ENCODE measurements at regions not wholly inside any gene's neighbourhood (a gene's known extent, or its start where the extent isn't known, plus 50 kb on each side); places are given as distances from the start of the nearest gene placed in this dataset.

DNA sequence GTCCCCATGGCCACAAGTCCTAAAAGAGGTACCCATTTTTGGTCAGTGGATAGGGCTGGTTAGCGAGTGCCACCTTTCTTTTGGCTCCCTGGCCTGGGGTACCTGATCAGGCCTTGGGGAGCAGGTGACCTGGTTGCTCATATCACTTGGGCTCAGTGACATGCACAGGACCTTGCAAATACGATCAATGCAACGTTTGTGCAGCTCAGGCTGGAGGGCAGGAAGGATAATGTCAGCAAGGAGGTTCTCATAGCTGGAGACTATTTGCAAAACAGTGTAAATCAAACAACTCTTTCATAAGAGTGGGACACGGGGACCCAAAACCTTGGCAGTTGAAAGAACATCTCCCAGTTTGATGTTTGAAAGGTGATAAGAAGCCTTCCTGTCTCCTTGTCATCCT, 127.4 kb upstream of the CADM1 start:
- TF ChIP-seq ZFX (IDR thresholded peaks at IDR 0.05; ENCODE audit: borderline replicate concordance): no peak
- TF ChIP-seq, protein P1, sequence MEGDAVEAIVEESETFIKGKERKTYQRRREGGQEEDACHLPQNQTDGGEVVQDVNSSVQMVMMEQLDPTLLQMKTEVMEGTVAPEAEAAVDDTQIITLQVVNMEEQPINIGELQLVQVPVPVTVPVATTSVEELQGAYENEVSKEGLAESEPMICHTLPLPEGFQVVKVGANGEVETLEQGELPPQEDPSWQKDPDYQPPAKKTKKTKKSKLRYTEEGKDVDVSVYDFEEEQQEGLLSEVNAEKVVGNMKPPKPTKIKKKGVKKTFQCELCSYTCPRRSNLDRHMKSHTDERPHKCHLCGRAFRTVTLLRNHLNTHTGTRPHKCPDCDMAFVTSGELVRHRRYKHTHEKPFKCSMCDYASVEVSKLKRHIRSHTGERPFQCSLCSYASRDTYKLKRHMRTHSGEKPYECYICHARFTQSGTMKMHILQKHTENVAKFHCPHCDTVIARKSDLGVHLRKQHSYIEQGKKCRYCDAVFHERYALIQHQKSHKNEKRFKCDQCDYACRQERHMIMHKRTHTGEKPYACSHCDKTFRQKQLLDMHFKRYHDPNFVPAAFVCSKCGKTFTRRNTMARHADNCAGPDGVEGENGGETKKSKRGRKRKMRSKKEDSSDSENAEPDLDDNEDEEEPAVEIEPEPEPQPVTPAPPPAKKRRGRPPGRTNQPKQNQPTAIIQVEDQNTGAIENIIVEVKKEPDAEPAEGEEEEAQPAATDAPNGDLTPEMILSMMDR (IDR thresholded peaks at IDR 0.05): no peak

DNA sequence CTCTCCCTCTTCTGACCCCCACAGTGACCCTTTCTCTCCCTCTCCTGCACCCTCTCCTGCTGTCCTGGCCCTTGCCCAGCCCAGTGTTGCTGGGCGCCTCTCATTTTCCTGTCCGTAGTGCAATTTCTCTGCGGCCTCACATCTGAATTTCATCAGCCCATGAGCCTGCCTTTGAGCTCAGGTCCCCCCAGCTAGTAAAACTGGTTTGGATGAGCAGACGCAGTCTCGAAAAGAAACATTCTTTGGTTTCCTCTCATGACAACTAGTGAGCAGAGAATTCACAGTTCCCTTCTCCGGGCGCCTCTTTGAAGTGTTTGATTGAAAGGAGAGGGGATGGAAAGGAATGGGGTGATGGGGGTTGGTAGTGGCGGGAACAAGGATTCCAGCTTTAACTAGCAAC, 126.0 kb upstream of the CADM1 start:
- TF ChIP-seq, protein P1 (IDR thresholded peaks at IDR 0.05): no peak
- H3K27ac ChIP-seq: no peak overlapping the region

More for the DNA sequence above, 127.4 kb upstream of the CADM1 start:
- no peak overlapping the region for H3K27ac ChIP-seq

DNA sequence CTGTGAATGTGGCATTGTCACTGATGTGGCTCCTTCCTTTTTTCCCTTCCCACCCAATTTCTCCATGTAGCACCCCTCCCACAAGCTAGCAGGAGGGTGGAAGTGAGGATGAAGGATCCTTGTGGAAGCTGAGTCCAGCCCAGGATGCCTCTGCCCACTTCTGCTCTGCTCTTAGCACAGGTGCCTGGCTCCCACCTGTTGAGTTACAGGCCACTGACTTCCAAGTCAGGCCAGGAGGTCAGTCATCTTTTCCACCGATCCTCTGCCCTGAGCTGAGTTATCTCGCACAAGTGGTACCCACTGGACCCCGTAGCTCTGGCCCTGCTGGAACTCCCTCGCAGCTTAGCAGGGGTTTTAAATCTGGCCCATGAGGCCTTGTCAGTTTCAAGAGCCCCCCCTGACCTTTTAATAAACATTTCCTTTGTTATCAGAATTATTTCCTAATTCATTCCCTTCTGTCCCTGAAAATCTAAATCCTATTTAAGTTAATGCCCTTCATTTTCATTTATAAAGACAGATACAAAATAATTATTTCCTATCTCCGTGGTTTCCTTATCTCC, 125.3 kb upstream of the CADM1 start:
- TF ChIP-seq ZFX (IDR thresholded peaks at IDR 0.05; ENCODE audit: borderline replicate concordance): no peak
- TF ChIP-seq, protein P1 (IDR thresholded peaks at IDR 0.05): no peak
- H3K27ac ChIP-seq: no peak overlapping the region

DNA sequence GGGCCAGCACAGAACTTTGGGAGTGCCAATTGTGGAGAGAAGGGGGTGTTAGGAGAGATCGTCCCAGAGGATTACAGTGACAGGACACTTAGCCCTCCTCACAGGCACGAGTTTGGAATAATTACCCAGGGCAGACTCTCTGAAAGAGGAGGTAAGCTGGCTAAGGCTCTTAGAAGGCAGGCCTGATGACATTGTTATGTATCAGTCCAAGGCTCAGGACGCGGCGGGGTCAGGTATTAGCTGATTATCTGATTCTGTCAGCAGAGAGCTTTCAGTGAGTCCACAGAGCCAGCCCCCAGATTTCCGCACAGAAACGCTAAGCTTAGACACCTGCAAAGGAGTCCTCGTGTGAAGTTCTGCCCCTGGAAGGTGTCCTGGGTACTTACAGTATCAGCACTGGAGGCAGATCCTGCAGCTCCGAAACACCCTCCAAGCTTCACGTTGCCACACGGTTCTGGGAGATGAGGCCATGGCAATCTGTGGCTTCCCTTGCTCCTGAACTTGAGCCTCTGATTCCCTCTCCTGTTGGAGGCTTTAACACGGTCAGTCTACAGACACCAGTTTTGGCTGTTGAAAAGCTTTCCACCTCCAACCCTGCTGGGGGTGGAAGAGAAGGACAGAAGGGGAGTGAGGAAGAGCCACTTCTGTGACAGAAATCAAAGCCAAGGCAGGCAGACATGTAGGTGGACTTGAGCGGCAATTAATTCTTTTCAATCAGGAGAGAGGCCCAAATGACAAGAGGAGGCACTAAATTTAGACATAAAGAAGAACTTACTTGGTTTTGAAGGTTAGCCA, 123.6 kb upstream of the CADM1 start:
- TF ChIP-seq, protein P1 (IDR thresholded peaks at IDR 0.05): no peak
- TF ChIP-seq ZFX (IDR thresholded peaks at IDR 0.05; ENCODE audit: borderline replicate concordance): no peak
- no peak overlapping the region for H3K27ac ChIP-seq

DNA sequence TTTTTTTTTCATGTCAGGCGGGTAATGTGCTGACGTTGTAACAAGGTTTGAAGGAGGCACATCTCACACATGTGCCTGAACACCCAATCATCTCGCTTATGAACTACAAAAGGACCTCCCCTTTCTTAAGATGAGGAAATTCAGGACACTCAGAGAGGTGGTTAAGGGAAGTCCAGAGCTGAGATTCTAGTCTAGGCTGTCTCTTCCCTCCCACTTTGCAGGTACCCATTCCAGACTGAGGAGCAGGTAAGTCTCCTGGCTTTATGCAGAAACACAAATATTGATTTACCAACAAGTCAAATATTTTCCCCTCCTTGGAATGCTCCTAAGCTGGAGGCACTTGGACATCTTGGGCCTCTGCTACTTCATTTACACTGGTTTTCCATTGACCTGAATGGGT, 122.9 kb upstream of the CADM1 start:
- TF ChIP-seq, protein P1 (IDR thresholded peaks at IDR 0.05): no peak
- no peak for TF ChIP-seq ZFX (IDR thresholded peaks at IDR 0.05; ENCODE audit: borderline replicate concordance)
- no peak overlapping the region for H3K27ac ChIP-seq

DNA sequence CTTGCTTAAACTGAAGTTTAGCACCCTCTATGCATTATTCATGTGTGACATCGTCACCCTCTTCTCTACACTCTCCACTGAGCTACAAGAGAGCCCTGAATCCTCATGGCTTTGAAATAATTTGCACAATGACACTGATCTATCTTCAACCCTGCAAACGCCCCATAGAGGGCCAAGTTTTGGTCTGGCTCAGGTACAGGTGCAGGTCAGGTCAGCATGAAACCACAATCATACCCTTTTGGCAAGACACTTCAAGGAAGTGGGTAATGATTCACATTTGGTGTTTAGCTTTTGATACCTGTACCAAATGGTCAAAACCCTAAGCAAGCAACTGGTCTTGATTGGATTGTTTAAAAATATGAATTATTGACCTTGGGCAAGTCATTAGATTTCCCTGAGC, 122.2 kb upstream of the CADM1 start:
- TF ChIP-seq, protein P1 (IDR thresholded peaks at IDR 0.05): no peak
- no peak for TF ChIP-seq ZFX (IDR thresholded peaks at IDR 0.05; ENCODE audit: borderline replicate concordance)
- H3K27ac ChIP-seq: no peak overlapping the region

DNA sequence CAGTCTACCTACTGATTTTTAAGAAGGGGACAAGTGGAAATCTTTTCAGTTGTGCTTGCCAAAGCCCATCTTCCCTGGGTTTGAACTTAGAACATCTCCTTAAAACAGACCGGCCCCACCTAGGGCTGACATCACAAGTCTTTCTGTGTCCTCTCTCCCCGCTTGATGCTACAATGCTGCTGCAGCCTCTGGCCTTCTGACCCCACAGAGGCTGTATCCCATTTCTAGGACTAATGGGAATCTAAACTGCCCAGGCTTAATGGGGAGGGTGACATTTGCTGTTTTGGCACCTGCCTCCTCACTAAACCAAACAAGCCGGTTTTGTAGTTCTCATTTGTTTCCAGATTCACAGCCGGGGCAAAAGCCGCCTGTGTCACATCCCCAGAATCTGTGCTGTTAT, 121.3 kb upstream of the CADM1 start:
- H3K27ac ChIP-seq: no peak overlapping the region
- no peak for TF ChIP-seq ZFX (IDR thresholded peaks at IDR 0.05; ENCODE audit: borderline replicate concordance)
- TF ChIP-seq, protein P1 (IDR thresholded peaks at IDR 0.05): no peak

Measured in 22Rv1 (cell line).